ENCODE measurements at regions not wholly inside any gene's neighbourhood (a gene's known extent, or its start where the extent isn't known, plus 50 kb on each side); places are given as distances from the start of the nearest gene placed in this dataset.

GRCh38 chr6:137954253-137954652 is 87.2 kb downstream of the TNFAIP3 start (continued):
- TF ChIP-seq YY1 (IDR thresholded peaks at IDR 0.05; ENCODE audit: borderline replicate concordance in 1 of 3, control insufficient read depth in 1 of 3, extremely low read depth in 1 of 3, insufficient read depth in 3 of 3, insufficient read length in 1 of 3, insufficient replicate concordance in 2 of 3, low read depth in 1 of 3, low read length in 2 of 3) = peak in 1 of 3 experiments; percentile 14
- TF ChIP-seq BCOR (IDR thresholded peaks at IDR 0.05) = no peak
- no peak for TF ChIP-seq IRF2 (CRISPR knock-in tag; IDR thresholded peaks at IDR 0.05)
- no peak for TF ChIP-seq ZBTB26 (CRISPR knock-in tag; IDR thresholded peaks at IDR 0.05)
- peak; percentile 79 for TF ChIP-seq CBFA2T2 (conservative IDR thresholded peaks at IDR 0.05)
- TF ChIP-seq RBM25 (IDR thresholded peaks at IDR 0.05; ENCODE audit: low read depth, low read length, severe bottlenecking) = peak; percentile 16
- TF ChIP-seq CBFA2T3 (IDR thresholded peaks at IDR 0.05) = peak; percentile 90
- TF ChIP-seq TAL1 (IDR thresholded peaks at IDR 0.05) = peak; percentile 65; the same call in 1 of the 2 replicates
- TF ChIP-seq NFIC (IDR thresholded peaks at IDR 0.05) = peak; percentile 46; the same call in 1 of the 2 replicates
- peak; percentile 18; the same call in 1 of the 2 replicates for TF ChIP-seq NFRKB (IDR thresholded peaks at IDR 0.05; ENCODE audit: low read depth)
- TF ChIP-seq TEAD4 (IDR thresholded peaks at IDR 0.05; ENCODE audit: low read length) = peak; percentile 61; the same call in 1 of the 2 replicates
- TF ChIP-seq TEAD4 (CRISPR knock-in tag; IDR thresholded peaks at IDR 0.05; ENCODE audit: borderline replicate concordance) = no peak
- no peak for TF ChIP-seq ELF1 (tag; IDR thresholded peaks at IDR 0.05)
- TF ChIP-seq ZNF57 (CRISPR knock-in tag; IDR thresholded peaks at IDR 0.05) = no peak
- peak; percentile 60 for TF ChIP-seq TCF3 (CRISPR knock-in tag; IDR thresholded peaks at IDR 0.05)
- TF ChIP-seq ELF2 (CRISPR knock-in tag; IDR thresholded peaks at IDR 0.05) = no peak
- 0 out of 2 replicates have a peak, but pooled peaks have one; percentile 23 for TF ChIP-seq SMAD4 (CRISPR knock-in tag; conservative IDR thresholded peaks at IDR 0.05)
- TF ChIP-seq CHD4 (IDR thresholded peaks at IDR 0.05; ENCODE audit: insufficient read depth, insufficient replicate concordance, low read depth, low read length, poor library complexity, severe bottlenecking) = no peak
- no peak for TF ChIP-seq ZFX (CRISPR knock-in tag; IDR thresholded peaks at IDR 0.05)
- no peak for TF ChIP-seq ZNF282 (CRISPR knock-in tag; IDR thresholded peaks at IDR 0.05)
- 0 out of 2 replicates have a peak, but pooled peaks have one; percentile 23 for TF ChIP-seq HMBOX1 (IDR thresholded peaks at IDR 0.05)
- no peak for TF ChIP-seq STAT6 (CRISPR knock-in tag; IDR thresholded peaks at IDR 0.05)
- TF ChIP-seq MYC (IDR thresholded peaks at IDR 0.05; ENCODE audit: low read depth, low read length) = no peak
- TF ChIP-seq MYC (CRISPR knock-in tag; IDR thresholded peaks at IDR 0.05; ENCODE audit: borderline replicate concordance, low read depth) = no peak
- no peak for TF ChIP-seq CBFB (CRISPR knock-in tag; IDR thresholded peaks at IDR 0.05)
- TF ChIP-seq NCOR1 (IDR thresholded peaks at IDR 0.05) = peak; percentile 56
- peak; percentile 50 for TF ChIP-seq DPF2 (IDR thresholded peaks at IDR 0.05)

Measured in K562 (cell line).